WTC11 (cell line): ENCODE measurements at regions not wholly inside any gene's neighbourhood (a gene's known extent, or its start where the extent isn't known, plus 50 kb on each side); places are given as distances from the start of the nearest gene placed in this dataset.

Source experiments
- CTCF ChIP-seq: fragments of 200-600 bp; IDR thresholded peaks from 2 replicates; pipeline ENCODE4 v1.8.0; 2022; ENCODE audit warnings: antibody characterized with exemption
- MAX ChIP-seq: sonication (generic); formaldehyde crosslinking; IDR thresholded peaks from 2 replicates; pipeline ENCODE4 v1.8.0; 2022; ENCODE audit warnings: mild to moderate bottlenecking, missing genetic modification reagents

GRCh38 chr11:29162491-29162890 is 854.3 kb downstream of the KCNA4 start:
- TF ChIP-seq CTCF (no peak), MAX (CRISPR knock-in tag) (no peak)
